HG03066 (cell line): ENCODE measurements at regions not wholly inside any gene's neighbourhood (a gene's known extent, or its start where the extent isn't known, plus 50 kb on each side); places are given as distances from the start of the nearest gene placed in this dataset.
"Not testable (repeated sequence)": the region's sequence is repeated elsewhere in the genome, so short reads cannot be mapped to it uniquely, and the experiment has no call there.

Source experiments
- ATAC-seq: cut with Tn5 transposase; IDR thresholded peaks from one replicate; pipeline ENCODE4 v1.9.1; 2021; ENCODE audit warnings: low read depth; ENCODE audit not compliant: unreplicated experiment

GRCh38 chr4:29276150-29276549 lies 1444.0 kb upstream of the PCDH7 start:
- ATAC-seq = no peak

DNA sequence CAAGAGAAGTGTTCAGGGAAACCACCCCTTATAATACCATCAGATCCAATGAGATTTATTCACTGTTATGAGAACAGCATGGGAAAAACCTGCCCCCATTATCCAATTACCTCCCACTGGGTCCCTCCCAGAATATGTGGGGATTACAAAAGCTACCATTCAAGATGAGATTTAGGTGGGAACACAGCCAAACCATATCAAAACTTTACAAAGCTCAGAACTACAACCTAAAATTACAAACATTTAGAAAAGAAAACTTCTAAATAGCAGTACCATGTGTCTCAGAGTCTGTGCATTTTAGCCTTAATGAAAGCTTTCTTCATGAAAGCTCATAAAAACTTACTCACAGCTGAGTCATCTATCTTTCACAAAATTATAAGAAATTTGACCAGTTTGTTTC lies 1442.8 kb upstream of the PCDH7 start:
- no peak for ATAC-seq

DNA sequence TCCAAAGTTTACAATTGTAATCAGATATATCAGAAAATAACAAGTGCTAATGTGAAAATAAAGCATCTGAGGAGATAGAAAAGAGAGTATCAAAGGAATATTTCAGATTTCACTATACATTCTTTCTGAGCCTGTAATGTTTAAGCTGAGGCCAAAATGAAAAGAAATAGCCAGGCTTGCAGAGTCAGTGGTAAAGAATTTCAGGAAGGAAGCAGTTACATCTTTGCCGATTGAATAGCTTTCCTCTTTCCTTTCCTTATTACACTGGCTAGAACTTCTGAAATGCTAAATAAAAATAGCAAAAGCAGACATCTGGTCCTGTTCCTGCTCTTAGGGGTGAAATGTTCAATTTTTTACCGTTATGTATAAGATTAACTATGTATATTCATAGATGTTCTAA lies 1441.6 kb upstream of the PCDH7 start:
- no peak for ATAC-seq

DNA sequence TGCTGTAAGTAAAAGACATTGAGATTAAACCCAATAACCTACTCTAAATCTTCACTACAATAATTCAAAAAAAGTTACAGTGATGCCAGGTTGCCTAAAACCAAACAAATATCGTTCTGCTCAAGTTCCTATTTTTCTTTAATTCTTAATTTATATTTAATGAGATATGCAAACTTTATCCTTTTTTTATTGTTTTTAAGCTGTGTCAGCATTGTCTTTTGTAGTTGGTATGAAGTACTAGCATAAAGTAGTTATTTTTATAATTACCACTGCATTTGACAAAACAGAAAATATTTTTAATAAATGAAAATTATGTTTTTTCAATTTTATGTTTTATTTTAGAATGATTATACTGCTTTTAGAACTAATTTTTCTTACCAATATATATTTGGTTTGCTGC lies 1431.1 kb upstream of the PCDH7 start:
- no peak for ATAC-seq

DNA sequence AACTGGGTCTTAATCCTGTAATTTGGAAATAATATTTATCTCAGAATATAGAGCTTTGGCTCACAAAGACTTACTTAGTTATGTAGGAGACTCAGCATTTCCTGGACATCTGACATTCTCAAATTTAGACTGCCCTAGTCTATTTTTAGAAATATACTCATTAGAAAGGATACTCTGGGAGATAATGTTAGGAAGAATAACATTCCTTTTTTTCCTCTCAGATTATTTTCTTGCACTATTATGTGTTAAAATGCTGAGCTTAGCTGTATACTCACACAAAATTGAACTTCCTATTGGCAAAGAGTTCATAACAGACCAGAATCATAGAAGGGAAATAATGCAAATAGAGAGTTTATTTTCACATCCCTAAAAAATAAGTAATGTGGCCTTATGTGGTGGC lies 1424.9 kb upstream of the PCDH7 start:
- no peak for ATAC-seq

DNA sequence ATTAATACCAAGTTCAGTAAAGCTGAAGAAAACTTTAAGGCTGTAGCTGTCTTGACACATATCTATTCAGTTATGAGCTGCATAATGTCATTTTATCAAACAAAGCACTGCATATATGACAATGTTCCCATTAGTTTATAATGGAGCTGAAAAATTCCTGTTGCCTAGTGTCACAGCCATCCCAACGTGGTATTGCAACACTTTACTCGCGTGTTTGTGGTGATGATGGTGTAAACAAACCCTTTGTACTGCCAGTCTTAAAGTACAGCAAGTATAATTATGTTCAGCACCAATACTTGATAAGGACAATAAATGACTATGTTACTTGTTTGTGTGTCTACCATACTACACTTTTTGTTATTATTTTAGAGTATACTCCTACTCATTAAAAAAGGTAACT lies 1415.6 kb upstream of the PCDH7 start:
- no peak for ATAC-seq

GRCh38 chr4:29307256-29307655 lies 1412.9 kb upstream of the PCDH7 start:
- ATAC-seq = no peak

DNA sequence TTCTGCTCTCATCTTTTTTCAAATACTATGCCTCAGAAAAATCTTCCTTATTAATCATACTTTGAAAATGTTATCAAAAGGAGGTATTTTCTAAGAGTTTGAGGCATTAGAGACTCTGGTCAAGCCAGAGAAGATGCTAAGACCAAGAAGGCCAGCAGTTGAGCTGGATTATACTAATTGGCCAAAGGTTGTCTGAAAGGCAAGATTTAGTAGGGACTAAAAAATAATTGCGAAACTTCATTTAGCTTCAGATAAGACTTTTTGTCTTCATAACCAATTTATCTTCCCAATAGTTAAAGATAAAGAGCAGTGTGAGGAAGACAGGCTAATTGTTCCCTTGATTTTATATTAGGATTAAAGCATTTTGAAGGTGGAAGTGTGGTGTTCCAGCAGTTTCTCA lies 1412.4 kb upstream of the PCDH7 start:
- no peak for ATAC-seq

- ATAC-seq = no peak
Measured at GRCh38 chr4:29309050-29309449, 1411.1 kb upstream of the PCDH7 start.

GRCh38 chr4:29310252-29310651 lies 1409.9 kb upstream of the PCDH7 start:
- ATAC-seq = no peak

GRCh38 chr4:29311247-29311646 lies 1408.9 kb upstream of the PCDH7 start:
- ATAC-seq = no peak

DNA sequence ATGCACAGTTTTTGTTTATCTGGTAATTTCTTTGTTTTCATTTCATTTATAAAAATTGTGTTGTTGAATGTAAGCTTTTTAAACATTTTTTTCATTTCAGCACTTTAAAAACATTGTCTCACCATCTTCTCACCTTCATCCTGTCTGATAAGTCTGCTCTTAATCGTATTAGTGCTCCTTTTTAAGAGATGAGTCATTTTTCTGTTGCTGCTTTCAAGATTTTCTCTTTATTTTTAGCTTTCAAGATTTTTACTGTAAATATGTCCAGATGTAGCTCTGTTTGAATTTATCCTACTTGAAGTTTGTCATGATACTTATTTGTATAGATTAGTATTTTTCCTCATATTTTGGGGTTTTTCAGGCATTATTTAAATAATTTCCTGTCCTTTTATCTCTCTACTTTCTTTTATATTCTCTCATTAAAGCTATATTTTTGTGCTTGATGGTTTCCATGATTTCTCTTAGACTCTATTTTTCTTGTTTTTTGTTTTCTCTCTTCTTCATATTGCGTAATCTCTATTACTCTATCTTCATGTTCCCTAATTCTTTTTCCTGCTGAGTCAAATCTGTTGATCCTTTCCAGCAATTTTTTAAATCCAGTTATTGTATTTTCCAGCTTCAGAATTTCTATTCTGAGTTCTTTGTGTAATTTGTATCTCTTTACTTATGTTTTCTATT lies 1400.4 kb upstream of the PCDH7 start:
- ATAC-seq = no peak

- no peak for ATAC-seq
Measured at GRCh38 chr4:29320947-29321620, 1399.1 kb upstream of the PCDH7 start.

- no peak for ATAC-seq
Measured at GRCh38 chr4:29326004-29326403, 1394.2 kb upstream of the PCDH7 start.

- ATAC-seq = no peak
Measured at GRCh38 chr4:29326816-29327215, 1393.4 kb upstream of the PCDH7 start.

DNA sequence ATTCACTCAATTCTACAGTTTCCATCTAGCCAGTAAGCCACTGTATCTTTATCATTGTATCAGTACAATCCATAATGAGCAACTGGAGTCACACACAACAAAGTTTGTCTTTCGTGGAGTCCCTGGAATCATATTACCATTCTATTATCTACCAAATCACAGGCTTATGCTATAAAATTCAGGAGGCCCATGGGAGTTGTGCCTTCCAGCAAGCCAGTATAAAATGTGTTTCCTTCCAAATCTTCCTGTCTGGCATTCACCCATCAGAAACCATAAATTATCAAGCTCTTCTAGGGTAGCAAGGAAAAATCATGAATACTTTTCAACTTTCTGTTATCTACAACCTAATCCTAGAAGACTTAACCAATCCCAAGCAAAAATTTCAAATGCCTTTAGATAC lies 1383.3 kb upstream of the PCDH7 start:
- ATAC-seq = no peak

DNA sequence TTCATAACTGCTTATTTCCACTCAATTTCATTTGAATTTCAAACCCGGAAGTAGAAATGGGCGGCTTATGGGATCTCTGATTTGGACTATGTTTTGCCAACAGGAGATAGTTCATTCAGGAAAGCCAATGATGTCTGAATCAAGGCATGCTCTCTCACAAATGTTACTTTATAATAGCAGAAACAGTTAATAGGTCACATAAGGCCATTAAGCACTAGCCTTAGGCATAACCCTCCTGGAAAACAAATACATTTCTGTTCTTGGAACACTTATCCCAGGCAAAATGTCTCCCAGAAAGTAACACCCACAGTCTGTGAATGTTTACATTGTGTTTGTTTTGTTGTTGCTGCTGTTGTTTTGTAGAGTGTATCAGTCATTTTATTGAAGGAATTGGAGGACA lies 1347.2 kb upstream of the PCDH7 start:
- no peak for ATAC-seq

DNA sequence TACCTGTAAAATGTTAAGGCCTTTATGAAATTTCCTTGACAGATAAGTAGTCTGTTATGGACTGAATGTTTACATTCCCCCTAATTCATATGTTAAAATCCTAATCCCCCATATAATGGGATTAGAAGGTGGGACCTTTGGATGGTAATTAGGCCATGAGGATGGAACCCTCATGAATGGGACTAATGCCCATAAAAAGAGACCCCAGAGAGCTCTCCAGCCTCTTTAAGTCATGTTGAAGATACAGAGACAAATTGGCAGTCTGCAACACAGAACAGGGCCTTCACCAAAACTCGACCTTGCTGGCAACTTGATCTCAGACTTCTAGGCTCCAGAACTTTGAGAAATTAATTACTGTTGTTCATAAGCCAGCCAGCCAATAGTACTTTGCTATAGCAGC lies 1344.5 kb upstream of the PCDH7 start:
- no peak for ATAC-seq

DNA sequence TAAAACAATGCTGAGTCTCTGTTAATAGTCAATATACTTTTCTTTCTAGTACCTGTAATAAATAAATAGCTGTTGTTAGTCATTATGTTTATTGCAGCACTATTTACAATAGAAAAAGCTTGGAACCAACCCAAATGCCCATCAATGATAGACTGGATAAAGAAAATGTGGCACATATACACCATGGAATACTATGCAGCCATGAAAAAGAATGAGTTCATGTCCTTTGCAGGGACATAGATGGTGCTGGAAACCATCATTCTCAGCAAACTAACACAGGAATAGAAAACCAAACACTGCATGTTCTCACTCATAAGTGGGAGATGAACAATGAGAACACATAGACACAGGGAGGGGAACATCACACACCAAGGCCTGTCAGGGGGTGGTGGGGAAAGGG lies 1341.9 kb upstream of the PCDH7 start:
- ATAC-seq = not testable (repeated sequence)

DNA sequence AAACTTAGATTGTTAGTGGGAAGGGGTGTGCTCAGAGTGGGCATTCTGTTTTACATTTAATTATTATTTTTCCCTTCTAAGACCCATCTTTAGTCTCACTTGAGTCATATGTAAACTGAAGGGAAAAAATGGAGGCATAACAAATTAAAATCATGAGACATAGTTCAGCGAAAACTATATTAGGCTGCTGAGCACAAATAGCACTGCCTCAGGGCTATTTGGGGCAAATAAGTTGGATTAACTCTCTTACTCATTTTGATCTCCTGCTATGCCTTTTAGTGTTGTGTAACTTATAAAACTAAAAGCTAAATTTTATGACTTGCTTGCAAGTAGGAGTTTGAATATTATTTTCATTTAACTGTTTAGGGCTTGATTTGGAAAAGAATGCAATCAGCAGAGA lies 1329.2 kb upstream of the PCDH7 start:
- ATAC-seq = no peak

GRCh38 chr4:29405116-29405515 lies 1315.1 kb upstream of the PCDH7 start:
- no peak for ATAC-seq

GRCh38 chr4:29415771-29416170 lies 1304.4 kb upstream of the PCDH7 start:
- ATAC-seq = no peak
